ENCODE measurements at regions not wholly inside any gene's neighbourhood (a gene's known extent, or its start where the extent isn't known, plus 50 kb on each side); places are given as distances from the start of the nearest gene placed in this dataset.

DNA sequence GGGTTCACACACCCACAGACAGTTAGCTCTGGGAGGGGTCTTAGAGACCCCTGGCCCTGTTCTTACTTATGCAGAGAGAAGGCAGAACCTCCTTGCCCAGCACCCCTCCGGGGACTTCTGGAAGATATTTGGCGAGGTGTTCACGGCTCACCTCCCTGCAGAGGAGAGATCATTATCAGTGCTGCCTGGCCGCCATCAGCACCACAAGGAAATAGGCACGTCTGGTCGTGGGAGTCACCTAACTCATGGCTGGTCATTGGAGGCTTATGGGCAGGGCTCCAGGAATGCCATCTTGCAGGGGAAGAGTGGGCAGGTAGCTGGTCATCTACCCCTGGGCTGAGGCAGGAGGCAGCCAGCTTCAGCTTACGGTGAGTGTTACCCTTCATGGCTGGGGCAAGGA is 189.4 kb downstream of the RPS24 start:
- TF ChIP-seq, protein P1, sequence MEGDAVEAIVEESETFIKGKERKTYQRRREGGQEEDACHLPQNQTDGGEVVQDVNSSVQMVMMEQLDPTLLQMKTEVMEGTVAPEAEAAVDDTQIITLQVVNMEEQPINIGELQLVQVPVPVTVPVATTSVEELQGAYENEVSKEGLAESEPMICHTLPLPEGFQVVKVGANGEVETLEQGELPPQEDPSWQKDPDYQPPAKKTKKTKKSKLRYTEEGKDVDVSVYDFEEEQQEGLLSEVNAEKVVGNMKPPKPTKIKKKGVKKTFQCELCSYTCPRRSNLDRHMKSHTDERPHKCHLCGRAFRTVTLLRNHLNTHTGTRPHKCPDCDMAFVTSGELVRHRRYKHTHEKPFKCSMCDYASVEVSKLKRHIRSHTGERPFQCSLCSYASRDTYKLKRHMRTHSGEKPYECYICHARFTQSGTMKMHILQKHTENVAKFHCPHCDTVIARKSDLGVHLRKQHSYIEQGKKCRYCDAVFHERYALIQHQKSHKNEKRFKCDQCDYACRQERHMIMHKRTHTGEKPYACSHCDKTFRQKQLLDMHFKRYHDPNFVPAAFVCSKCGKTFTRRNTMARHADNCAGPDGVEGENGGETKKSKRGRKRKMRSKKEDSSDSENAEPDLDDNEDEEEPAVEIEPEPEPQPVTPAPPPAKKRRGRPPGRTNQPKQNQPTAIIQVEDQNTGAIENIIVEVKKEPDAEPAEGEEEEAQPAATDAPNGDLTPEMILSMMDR (conservative IDR thresholded peaks at IDR 0.05; ENCODE audit: low read length) = no peak
- TF ChIP-seq EZH2phosphoT487 (IDR thresholded peaks at IDR 0.05; ENCODE audit: borderline replicate concordance, low read depth, low read length) = no peak

Measured in OCI-LY7 (cell line).